Hematopoietic multipotent progenitor cell treated with erythropoietin and hydrocortisone succinate and interleukin-3 and kit ligand, for 8 days (in vitro differentiated cells): ENCODE measurements at regions not wholly inside any gene's neighbourhood (a gene's known extent, or its start where the extent isn't known, plus 50 kb on each side); places are given as distances from the start of the nearest gene placed in this dataset.

ENCODE experiments used
- DNase-seq: peaks from one replicate; pipeline ENCODE4 v3.0.0-alpha.2; 2015

- DNase-seq: no peak
Observed at GRCh38 chr14:45308745-45309397, 55.9 kb upstream of the MIS18BP1 start.
